SU-DHL-6 (cell line): ENCODE measurements at regions not wholly inside any gene's neighbourhood (a gene's known extent, or its start where the extent isn't known, plus 50 kb on each side); places are given as distances from the start of the nearest gene placed in this dataset.

Source experiments
- EZH2phosphoT487 ChIP-seq: fragments of 200-600 bp; sonication (generic), shearing (Covaris generic); conservative IDR thresholded peaks from 2 replicates; pipeline ENCODE4 v1.6.1; 2018; ENCODE audit warnings: mild to moderate bottlenecking, antibody characterized with exemption, low read length, moderate library complexity, mixed read lengths
- TF ChIP-seq, protein P1 (sequence below): fragments of 200-600 bp; sonication (generic); IDR thresholded peaks from one replicate; pipeline ENCODE4 v1.5.1; 2017; ENCODE audit warnings: antibody characterized with exemption, mild to moderate bottlenecking, low read length, moderate library complexity; ENCODE audit not compliant: insufficient read depth, poor library complexity, severe bottlenecking

DNA sequence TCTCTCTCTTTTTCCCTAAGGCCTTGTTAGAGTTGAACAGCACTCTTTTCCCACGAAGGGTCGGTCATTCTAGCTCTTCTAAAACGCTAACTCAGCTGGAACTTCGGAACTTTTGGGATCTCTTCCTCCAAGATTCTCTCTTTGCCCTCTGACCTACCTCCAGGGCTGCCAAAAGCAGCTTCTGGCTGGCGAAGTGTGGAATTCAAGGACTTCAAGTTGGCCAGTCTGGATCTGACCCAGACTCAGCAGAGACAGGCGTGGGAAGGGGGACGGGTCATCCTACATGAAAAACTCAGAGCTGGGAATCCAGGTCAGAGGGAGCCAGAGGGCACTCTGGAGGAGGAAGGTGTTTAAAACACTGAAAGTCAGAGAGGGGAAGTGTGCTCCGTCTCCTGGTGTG, 305.5 kb upstream of the HDAC4 start:
- TF ChIP-seq, protein P1, sequence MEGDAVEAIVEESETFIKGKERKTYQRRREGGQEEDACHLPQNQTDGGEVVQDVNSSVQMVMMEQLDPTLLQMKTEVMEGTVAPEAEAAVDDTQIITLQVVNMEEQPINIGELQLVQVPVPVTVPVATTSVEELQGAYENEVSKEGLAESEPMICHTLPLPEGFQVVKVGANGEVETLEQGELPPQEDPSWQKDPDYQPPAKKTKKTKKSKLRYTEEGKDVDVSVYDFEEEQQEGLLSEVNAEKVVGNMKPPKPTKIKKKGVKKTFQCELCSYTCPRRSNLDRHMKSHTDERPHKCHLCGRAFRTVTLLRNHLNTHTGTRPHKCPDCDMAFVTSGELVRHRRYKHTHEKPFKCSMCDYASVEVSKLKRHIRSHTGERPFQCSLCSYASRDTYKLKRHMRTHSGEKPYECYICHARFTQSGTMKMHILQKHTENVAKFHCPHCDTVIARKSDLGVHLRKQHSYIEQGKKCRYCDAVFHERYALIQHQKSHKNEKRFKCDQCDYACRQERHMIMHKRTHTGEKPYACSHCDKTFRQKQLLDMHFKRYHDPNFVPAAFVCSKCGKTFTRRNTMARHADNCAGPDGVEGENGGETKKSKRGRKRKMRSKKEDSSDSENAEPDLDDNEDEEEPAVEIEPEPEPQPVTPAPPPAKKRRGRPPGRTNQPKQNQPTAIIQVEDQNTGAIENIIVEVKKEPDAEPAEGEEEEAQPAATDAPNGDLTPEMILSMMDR = no peak
- no peak for TF ChIP-seq EZH2phosphoT487
